Non-pigmented ciliary epithelial cell (primary cell): ENCODE measurements at regions not wholly inside any gene's neighbourhood (a gene's known extent, or its start where the extent isn't known, plus 50 kb on each side); places are given as distances from the start of the nearest gene placed in this dataset.

Experiments used
- DNase-seq: peaks from one replicate; pipeline ENCODE4 v3.0.0-alpha.2; 2010; ENCODE audit warnings: low read depth

GRCh38 chr2:8540552-8541055, 141.3 kb upstream of the ID2 start:
- DNase-seq: no peak

GRCh38 chr2:8541223-8541622, 140.6 kb upstream of the ID2 start:
- no peak for DNase-seq

GRCh38 chr2:8541636-8542035, 140.2 kb upstream of the ID2 start:
- DNase-seq: no peak

- DNase-seq: no peak
Measured at GRCh38 chr2:8542381-8543059, 139.3 kb upstream of the ID2 start.

- no peak for DNase-seq
Measured at GRCh38 chr2:8543060-8543382, 138.8 kb upstream of the ID2 start.

GRCh38 chr2:8543383-8544170, 138.3 kb upstream of the ID2 start:
- DNase-seq: peak; percentile 51

GRCh38 chr2:8544171-8544785, 137.6 kb upstream of the ID2 start:
- DNase-seq: no peak

- peak; percentile 70 for DNase-seq
Measured at GRCh38 chr2:8544786-8545694, 136.8 kb upstream of the ID2 start.

- no peak for DNase-seq
Measured at GRCh38 chr2:8545695-8546611, 135.9 kb upstream of the ID2 start.

GRCh38 chr2:8546612-8547283, 135.1 kb upstream of the ID2 start:
- no peak for DNase-seq

GRCh38 chr2:8547284-8548064, 134.4 kb upstream of the ID2 start:
- DNase-seq: no peak

GRCh38 chr2:8548065-8548618, 133.7 kb upstream of the ID2 start:
- DNase-seq: no peak

GRCh38 chr2:8548619-8549150, 133.2 kb upstream of the ID2 start:
- no peak for DNase-seq

GRCh38 chr2:8549273-8549922, 132.5 kb upstream of the ID2 start:
- no peak for DNase-seq

- DNase-seq: no peak
Measured at GRCh38 chr2:8549942-8550341, 131.9 kb upstream of the ID2 start.

- no peak for DNase-seq
Measured at GRCh38 chr2:8550481-8550880, 131.4 kb upstream of the ID2 start.

- no peak for DNase-seq
Measured at GRCh38 chr2:8550937-8551621, 130.8 kb upstream of the ID2 start.

GRCh38 chr2:8551622-8552074, 130.2 kb upstream of the ID2 start:
- DNase-seq: no peak
